Inflammatory macrophage (primary cell): ENCODE measurements at regions not wholly inside any gene's neighbourhood (a gene's known extent, or its start where the extent isn't known, plus 50 kb on each side); places are given as distances from the start of the nearest gene placed in this dataset.
A peak's percentile ranks its signal among the peaks of the same experiment; 100 is the strongest.
"Not testable (repeated sequence)": the region's sequence is repeated elsewhere in the genome, so short reads cannot be mapped to it uniquely, and the experiment has no call there.

ENCODE experiments used
- DNase-seq, 2 donors: peaks; one replicate each; pipeline ENCODE4 v3.0.0-alpha.2; 2020 to 2022

DNA sequence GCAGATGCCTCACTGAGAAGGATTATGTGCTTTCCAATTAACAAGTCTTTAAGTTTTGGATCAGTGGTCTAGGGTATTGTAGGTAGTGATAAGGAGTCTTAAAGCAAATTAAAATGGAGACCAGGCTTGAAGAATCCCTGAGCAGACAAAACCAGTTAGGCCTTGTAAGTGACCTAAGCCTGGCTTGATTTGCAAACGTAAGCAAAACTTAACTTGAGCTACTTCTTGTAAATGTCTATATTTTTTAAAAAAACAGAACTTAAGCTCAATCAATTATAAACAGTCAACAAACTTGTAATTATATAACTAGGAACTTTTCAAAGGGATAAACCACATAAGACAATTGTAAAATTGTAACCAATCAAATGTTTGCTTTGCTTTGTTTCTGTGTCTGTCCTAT is 72.7 kb upstream of the NALF2 start:
- DNase-seq: no peak

DNA sequence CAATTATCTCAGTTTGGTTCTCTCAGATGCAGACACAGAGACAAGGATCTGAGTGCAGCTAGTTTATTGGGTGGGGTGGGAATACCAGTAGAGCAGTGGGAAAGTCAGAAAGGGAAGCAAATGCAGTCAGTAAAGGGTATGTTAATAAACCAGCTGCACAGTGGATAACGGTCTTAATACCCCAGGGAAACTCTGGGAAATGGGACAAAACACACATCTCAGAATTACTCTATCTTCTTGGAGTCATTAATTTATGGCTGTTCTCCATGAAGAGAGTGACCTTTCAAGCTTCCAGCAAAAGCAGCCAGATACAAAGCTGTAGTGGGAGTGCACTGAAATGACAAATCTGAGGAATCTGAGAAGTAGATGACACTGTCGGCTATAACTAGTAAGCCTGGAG is 73.3 kb upstream of the NALF2 start:
- no peak for DNase-seq

GRCh38 chrX:69429339-69430015 is 74.6 kb upstream of the NALF2 start:
- DNase-seq: no peak

GRCh38 chrX:69428216-69428615 is 75.9 kb upstream of the NALF2 start:
- no peak for DNase-seq

GRCh38 chrX:69424910-69425309 is 79.2 kb upstream of the NALF2 start:
- no peak for DNase-seq

- no peak for DNase-seq
Measured at GRCh38 chrX:69424161-69424560, 80.0 kb upstream of the NALF2 start.

- not testable (repeated sequence) for DNase-seq
Measured at GRCh38 chrX:69422208-69422607, 81.9 kb upstream of the NALF2 start.

DNA sequence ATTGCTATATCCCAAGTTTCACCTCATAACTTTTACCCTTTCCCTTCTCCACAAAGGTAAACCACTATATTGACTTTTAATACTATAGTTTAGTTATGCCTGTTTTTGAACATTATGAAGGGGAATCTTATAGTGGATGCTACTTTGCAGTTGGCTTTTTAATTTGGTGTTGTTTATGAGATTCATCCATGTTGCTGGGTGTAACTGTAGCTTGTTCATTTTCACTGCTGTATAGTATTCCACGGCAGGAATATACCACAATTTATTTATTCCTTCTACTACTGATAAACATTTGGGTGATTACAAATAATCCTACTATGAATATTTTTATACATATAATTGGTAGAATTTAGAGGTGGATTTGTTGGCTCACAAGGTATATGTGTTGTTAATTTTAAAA is 88.4 kb upstream of the NALF2 start:
- DNase-seq: no peak

GRCh38 chrX:69412661-69413060 is 91.5 kb upstream of the NALF2 start:
- DNase-seq: no peak

DNA sequence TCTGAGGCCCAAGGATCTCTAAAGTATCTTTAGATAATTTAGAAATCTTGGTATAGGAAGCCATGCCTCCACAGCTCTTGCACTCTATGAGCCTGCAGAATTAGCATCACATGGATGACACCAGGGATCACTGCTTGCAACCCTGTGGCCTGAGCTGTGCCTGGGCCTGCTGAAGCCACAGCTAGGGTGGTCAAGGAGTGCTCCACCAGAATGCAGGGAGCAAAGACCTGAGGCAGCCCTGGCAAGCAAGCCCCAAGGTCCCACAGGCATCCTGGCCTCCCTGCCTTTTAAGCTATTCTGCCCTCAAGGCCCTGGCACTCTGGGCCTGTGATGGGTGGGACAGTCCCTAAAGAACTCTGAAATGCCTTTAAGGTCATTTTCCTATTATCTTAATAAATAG is 105.2 kb upstream of the NALF2 start:
- DNase-seq: no peak

- no peak for DNase-seq
Measured at GRCh38 chrX:69396916-69397315, 107.2 kb upstream of the NALF2 start.

- no peak for DNase-seq
Measured at GRCh38 chrX:69395306-69395705, 108.8 kb upstream of the NALF2 start.

DNA sequence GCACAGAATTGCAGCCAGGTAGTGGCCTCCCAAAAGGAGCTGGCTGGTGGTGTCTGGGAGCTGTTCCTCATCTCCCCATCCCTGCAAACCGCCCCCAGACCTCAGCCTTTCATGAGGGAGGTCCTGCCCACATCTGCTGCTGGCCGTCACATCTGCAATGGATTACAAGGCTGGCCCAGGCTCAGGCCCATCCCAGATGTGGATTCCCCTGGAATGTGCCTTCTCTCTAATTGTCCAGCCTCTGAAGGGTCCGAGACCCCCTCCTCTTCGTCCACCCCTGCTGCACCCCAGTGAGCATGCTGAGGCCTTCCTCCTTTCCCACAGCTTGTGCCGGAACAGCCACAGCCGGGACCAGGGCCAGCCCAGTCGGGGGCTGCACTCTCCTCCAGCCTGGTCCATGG is 115.0 kb upstream of the NALF2 start:
- DNase-seq: no peak

GRCh38 chrX:69388526-69388925 is 115.6 kb upstream of the NALF2 start:
- DNase-seq: no peak

- DNase-seq: peak; percentile 1 to 2
Measured at GRCh38 chrX:69387567-69388487, 116.3 kb upstream of the NALF2 start.

DNA sequence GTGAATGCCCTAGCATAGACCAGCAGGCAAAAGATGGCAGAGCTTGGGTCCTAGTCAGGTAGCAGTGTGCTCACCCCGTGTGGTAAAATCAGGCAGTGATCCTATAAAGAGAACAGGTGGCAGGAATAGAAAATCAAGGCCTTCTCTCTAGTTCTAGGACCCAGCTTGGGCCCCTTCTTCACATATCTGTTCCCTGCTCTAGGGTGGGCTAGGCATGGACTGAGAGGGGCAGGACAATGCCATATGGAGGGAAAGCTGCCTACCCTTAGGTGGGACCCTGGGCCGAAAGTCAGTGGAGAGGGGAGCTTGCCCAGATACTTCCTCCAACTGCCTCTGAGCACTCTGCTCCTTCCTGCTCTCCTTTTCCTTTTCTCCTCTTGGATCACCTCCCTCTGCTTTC is 117.4 kb upstream of the NALF2 start:
- no peak for DNase-seq

- DNase-seq: no peak
Measured at GRCh38 chrX:69379412-69379811, 124.7 kb upstream of the NALF2 start.

DNA sequence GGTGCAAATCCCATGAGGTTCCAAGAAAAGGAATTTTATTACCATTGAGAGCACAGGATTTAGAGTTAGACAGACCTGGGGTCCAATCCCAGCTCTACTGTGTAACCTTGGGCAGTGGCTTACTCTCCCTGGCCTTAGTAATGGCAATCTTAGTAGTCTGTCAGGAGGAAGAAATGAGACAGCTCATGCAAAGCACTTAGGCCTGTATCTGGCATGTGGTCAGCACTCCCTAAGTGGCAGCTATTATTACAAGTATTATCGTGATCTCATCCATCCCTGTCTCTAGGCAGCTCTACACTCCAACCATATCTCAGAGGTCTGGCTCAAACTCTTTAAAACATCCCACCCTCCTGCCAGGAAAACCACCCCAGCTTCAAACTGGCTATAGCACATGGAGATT is 129.6 kb upstream of the NALF2 start:
- DNase-seq: no peak

- no peak for DNase-seq
Measured at GRCh38 chrX:69372435-69372834, 131.7 kb upstream of the NALF2 start.

- DNase-seq: no peak
Measured at GRCh38 chrX:69371159-69371558, 133.0 kb upstream of the NALF2 start.

GRCh38 chrX:69369999-69370398 is 134.1 kb upstream of the NALF2 start:
- no peak for DNase-seq

GRCh38 chrX:69366183-69366582 is 137.9 kb upstream of the NALF2 start:
- DNase-seq: no peak

GRCh38 chrX:69365755-69366154 is 138.4 kb upstream of the NALF2 start:
- no peak for DNase-seq

- DNase-seq: no peak
Measured at GRCh38 chrX:69365349-69365748, 138.8 kb upstream of the NALF2 start.
